Naive thymus-derived CD8-positive, alpha-beta T cell (primary cell): ENCODE measurements at regions not wholly inside any gene's neighbourhood (a gene's known extent, or its start where the extent isn't known, plus 50 kb on each side); places are given as distances from the start of the nearest gene placed in this dataset.

Experiments
- ATAC-seq, 2 donors: fragments of 150-1000 bp; cut with Tn5 transposase in 1 of 2; sonication (Bioruptor Pico), chemical (Tn5 transposase) in 1 of 2; 1 replicate in 1 of 2; 2 replicates in 1 of 2; pipeline ENCODE4 v1.10.0; 2021; ENCODE audit warnings: mild to moderate bottlenecking in 2 of 2, moderate library complexity in 2 of 2
- POLR2A ChIA-PET: fragments of 350-600 bp; sonication (Branson Sonifier 250); formaldehyde crosslinking; loops from one replicate; lab custom pipeline; 2021; ENCODE audit warnings: antibody characterized with exemption; lab: Charles Lee
- DNase-seq, 10 donors: peaks; one replicate each; pipeline versions ENCODE4 v3.0.0 to v3.0.0-alpha.2; 2020 to 2022
- H3K27ac Mint-ChIP-seq, 10 donors: one replicate each; pipeline ENCODE4 v1.8.0; 2020 to 2022; ENCODE audit warnings: mild to moderate bottlenecking in 10 of 10, mixed read lengths in 10 of 10, moderate library complexity in 4 of 10, inconsistent platforms in 1 of 10
- H3K27me3 Mint-ChIP-seq, 5 donors: one replicate each; pipeline ENCODE4 v1.8.0; 2021 to 2022; ENCODE audit warnings: mixed read lengths in 5 of 5
- H3K36me3 Mint-ChIP-seq, 3 donors: one replicate each; pipeline ENCODE4 v1.8.0; 2020 to 2022; ENCODE audit warnings: mixed read lengths in 3 of 3, mild to moderate bottlenecking in 2 of 3, inconsistent platforms in 1 of 3
- H3K4me1 Mint-ChIP-seq, 4 donors: one replicate each; pipeline ENCODE4 v1.8.0; 2021 to 2022; ENCODE audit warnings: mixed read lengths in 4 of 4
- H3K4me3 Mint-ChIP-seq, 10 donors: one replicate each; pipeline ENCODE4 v1.8.0; 2020 to 2022; ENCODE audit warnings: mild to moderate bottlenecking in 10 of 10, mixed read lengths in 10 of 10, moderate library complexity in 6 of 10, inconsistent platforms in 1 of 10
- H3K9me3 Mint-ChIP-seq, 9 donors: one replicate each; pipeline ENCODE4 v1.8.0; 2020 to 2022; ENCODE audit warnings: mixed read lengths in 9 of 9, mild to moderate bottlenecking in 3 of 9, inconsistent platforms in 1 of 9, moderate library complexity in 1 of 9

GRCh38 chr17:71149607-71150006 is 971.2 kb upstream of the SOX9 start:
- POLR2A ChIA-PET, result no interaction called here
- Mint-ChIP-seq H3K36me3 (no peaks in the 10 kb centered on the region), H3K27me3 (peaks cover 0 to 1% (median 0%) of the 10 kb centered on the region in 5 donors), H3K27ac (no peak overlapping the region), H3K4me3 (no peak overlapping the region), H3K9me3 (peaks cover 0 to 10% (median 0%) of the 10 kb centered on the region in 9 donors), H3K4me1 (no peaks in the 10 kb centered on the region)
- DNase-seq (no peak), ATAC-seq (no peak)

- no peak overlapping the region for H3K4me3 Mint-ChIP-seq
- POLR2A ChIA-PET, result no interaction called here
- H3K4me1 Mint-ChIP-seq, result no peaks in the 10 kb centered on the region
- ATAC-seq (no peak), DNase-seq (no peak)
- H3K27me3 Mint-ChIP-seq, result peaks cover 0 to 3% (median 0%) of the 10 kb centered on the region in 5 donors
- no peaks in the 10 kb centered on the region for H3K36me3 Mint-ChIP-seq
- no peak overlapping the region for H3K27ac Mint-ChIP-seq
- H3K9me3 Mint-ChIP-seq, result peaks cover 0 to 9% (median 2%) of the 10 kb centered on the region in 9 donors
These were observed 963.5 kb upstream of the SOX9 start for GRCh38 chr17:71157297-71157696.

GRCh38 chr17:71158437-71158836 is 962.4 kb upstream of the SOX9 start:
- no peak for DNase-seq
- Mint-ChIP-seq H3K27ac (no peak overlapping the region), H3K27me3 (peaks cover 0 to 3% (median 0%) of the 10 kb centered on the region in 5 donors), H3K36me3 (no peaks in the 10 kb centered on the region), H3K4me1 (no peaks in the 10 kb centered on the region), H3K9me3 (peaks cover 0 to 9% (median 0%) of the 10 kb centered on the region in 9 donors), H3K4me3 (no peak overlapping the region)
- POLR2A ChIA-PET, result no interaction called here
- ATAC-seq, result no peak

GRCh38 chr17:71163121-71163812 is 957.6 kb upstream of the SOX9 start:
- POLR2A ChIA-PET, result no interaction called here
- ATAC-seq (no peak), DNase-seq (no peak)
- Mint-ChIP-seq H3K9me3 (peaks cover 0 to 18% (median 0%) of the 10 kb centered on the region in 9 donors), H3K27me3 (peaks cover 0 to 3% (median 0%) of the 10 kb centered on the region in 5 donors), H3K36me3 (no peaks in the 10 kb centered on the region), H3K4me3 (no peak overlapping the region), H3K27ac (no peak overlapping the region), H3K4me1 (no peaks in the 10 kb centered on the region)

- peaks cover 0 to 3% (median 0%) of the 10 kb centered on the region in 5 donors for H3K27me3 Mint-ChIP-seq
- H3K4me3 Mint-ChIP-seq, result no peak overlapping the region
- peaks cover 0 to 18% (median 0%) of the 10 kb centered on the region in 9 donors for H3K9me3 Mint-ChIP-seq
- H3K4me1 Mint-ChIP-seq, result no peaks in the 10 kb centered on the region
- POLR2A ChIA-PET, result no interaction called here
- DNase-seq (no peak), ATAC-seq (no peak)
- H3K27ac Mint-ChIP-seq, result no peak overlapping the region
- no peaks in the 10 kb centered on the region for H3K36me3 Mint-ChIP-seq
These were observed 957.1 kb upstream of the SOX9 start for GRCh38 chr17:71163813-71164122.

- ATAC-seq (no peak), DNase-seq (no peak)
- no peaks in the 10 kb centered on the region for H3K36me3 Mint-ChIP-seq
- H3K27me3 Mint-ChIP-seq, result peaks cover 0 to 3% (median 0%) of the 10 kb centered on the region in 5 donors
- peaks cover 0 to 18% (median 0%) of the 10 kb centered on the region in 9 donors for H3K9me3 Mint-ChIP-seq
- POLR2A ChIA-PET, result no interaction called here
- no peaks in the 10 kb centered on the region for H3K4me1 Mint-ChIP-seq
- no peak overlapping the region for H3K27ac Mint-ChIP-seq
- H3K4me3 Mint-ChIP-seq, result no peak overlapping the region
These were observed 956.3 kb upstream of the SOX9 start for GRCh38 chr17:71164561-71164960.

GRCh38 chr17:71166311-71166710 is 954.5 kb upstream of the SOX9 start:
- Mint-ChIP-seq H3K4me1 (no peaks in the 10 kb centered on the region), H3K36me3 (no peaks in the 10 kb centered on the region), H3K27me3 (peaks cover 0 to 2% (median 0%) of the 10 kb centered on the region in 5 donors), H3K4me3 (no peak overlapping the region), H3K27ac (no peak overlapping the region), H3K9me3 (peaks cover 0 to 9% (median 0%) of the 10 kb centered on the region in 9 donors)
- POLR2A ChIA-PET, result no interaction called here
- ATAC-seq, result no peak
- DNase-seq, result no peak

- Mint-ChIP-seq H3K9me3 (peaks cover 0 to 9% (median 2%) of the 10 kb centered on the region in 9 donors), H3K36me3 (no peaks in the 10 kb centered on the region), H3K4me1 (no peaks in the 10 kb centered on the region), H3K27ac (no peak overlapping the region), H3K4me3 (no peak overlapping the region), H3K27me3 (no peaks in the 10 kb centered on the region)
- ATAC-seq, result no peak
- POLR2A ChIA-PET, result no interaction called here
- no peak for DNase-seq
These were observed 952.6 kb upstream of the SOX9 start for GRCh38 chr17:71168053-71168741.

- ATAC-seq, result no peak
- Mint-ChIP-seq H3K4me1 (no peaks in the 10 kb centered on the region), H3K4me3 (no peak overlapping the region), H3K27ac (no peak overlapping the region), H3K27me3 (no peaks in the 10 kb centered on the region), H3K9me3 (peaks cover 0 to 9% (median 2%) of the 10 kb centered on the region in 9 donors), H3K36me3 (peaks cover 0 to 4% (median 0%) of the 10 kb centered on the region in 3 donors)
- DNase-seq, result no peak
- POLR2A ChIA-PET, result no interaction called here
These were observed 950.8 kb upstream of the SOX9 start for GRCh38 chr17:71170070-71170469.

GRCh38 chr17:71171270-71171669 is 949.5 kb upstream of the SOX9 start:
- H3K9me3 Mint-ChIP-seq, result peaks cover 0 to 9% (median 2%) of the 10 kb centered on the region in 9 donors
- POLR2A ChIA-PET, result no interaction called here
- no peak for DNase-seq
- H3K4me3 Mint-ChIP-seq, result no peak overlapping the region
- no peak for ATAC-seq
- no peaks in the 10 kb centered on the region for H3K27me3 Mint-ChIP-seq
- no peaks in the 10 kb centered on the region for H3K4me1 Mint-ChIP-seq
- H3K27ac Mint-ChIP-seq, result no peak overlapping the region
- peaks cover 0 to 4% (median 0%) of the 10 kb centered on the region in 3 donors for H3K36me3 Mint-ChIP-seq

GRCh38 chr17:71173991-71174390 is 946.8 kb upstream of the SOX9 start:
- no peak overlapping the region for H3K4me3 Mint-ChIP-seq
- ATAC-seq, result no peak
- H3K27me3 Mint-ChIP-seq, result peaks cover 0 to 2% (median 0%) of the 10 kb centered on the region in 5 donors
- H3K4me1 Mint-ChIP-seq, result no peaks in the 10 kb centered on the region
- peaks cover 0 to 8% (median 0%) of the 10 kb centered on the region in 9 donors for H3K9me3 Mint-ChIP-seq
- peaks cover 0 to 4% (median 0%) of the 10 kb centered on the region in 3 donors for H3K36me3 Mint-ChIP-seq
- H3K27ac Mint-ChIP-seq, result no peak overlapping the region
- POLR2A ChIA-PET, result no interaction called here
- no peak for DNase-seq

GRCh38 chr17:71176331-71176730 is 944.5 kb upstream of the SOX9 start:
- DNase-seq (no peak), ATAC-seq (no peak)
- peaks cover 0 to 8% (median 0%) of the 10 kb centered on the region in 9 donors for H3K9me3 Mint-ChIP-seq
- peaks cover 0 to 2% (median 0%) of the 10 kb centered on the region in 5 donors for H3K27me3 Mint-ChIP-seq
- H3K4me1 Mint-ChIP-seq, result no peaks in the 10 kb centered on the region
- POLR2A ChIA-PET, result no interaction called here
- no peak overlapping the region for H3K4me3 Mint-ChIP-seq
- H3K36me3 Mint-ChIP-seq, result peaks cover 0 to 4% (median 0%) of the 10 kb centered on the region in 3 donors
- H3K27ac Mint-ChIP-seq, result no peak overlapping the region

- POLR2A ChIA-PET, result no interaction called here
- Mint-ChIP-seq H3K27me3 (peaks cover 0 to 2% (median 0%) of the 10 kb centered on the region in 5 donors), H3K4me3 (no peak overlapping the region), H3K9me3 (peaks cover 0 to 6% (median 0%) of the 10 kb centered on the region in 9 donors), H3K4me1 (no peaks in the 10 kb centered on the region), H3K27ac (no peak overlapping the region), H3K36me3 (peaks cover 0 to 4% (median 0%) of the 10 kb centered on the region in 3 donors)
- no peak for DNase-seq
- no peak for ATAC-seq
These were observed 943.8 kb upstream of the SOX9 start for GRCh38 chr17:71176928-71177443.
